ENCODE measurements at regions not wholly inside any gene's neighbourhood (a gene's known extent, or its start where the extent isn't known, plus 50 kb on each side); places are given as distances from the start of the nearest gene placed in this dataset.

GRCh38 chrX:3962511-3963311 lies 249.3 kb upstream of the PRKX start:
- Histone ChIP-seq H3K36me3 (ENCODE audit: insufficient read depth, low read length) (no peaks in the 10 kb centered on the region), H3K27me3 (ENCODE audit: control insufficient read depth in 1 of 2, insufficient read depth in 2 of 2, low read length in 2 of 2) (peaks cover 0 to 7% of the 10 kb centered on the region in 2 experiments), H3K9me3 (ENCODE audit: control insufficient read depth in 1 of 2, insufficient read depth in 1 of 2, low read length in 2 of 2) (no peaks in the 10 kb centered on the region), H3K4me3 (ENCODE audit: low read length) (no peak overlapping the region), H3K27ac (ENCODE audit: low read depth in 1 of 2, low read length in 2 of 2) (no peak overlapping the region), H3K4me1 (ENCODE audit: insufficient read depth, low read length) (no peaks in the 10 kb centered on the region)
- ATAC-seq (ENCODE audit: poor library complexity): no peak
- H3K27ac Mint-ChIP-seq: no peak overlapping the region
- POLR2A ChIA-PET: no interaction called here
- intact Hi-C loops (cut with DNase I, micrococcal nuclease): no loop called here
- H3K4me3 Mint-ChIP-seq: no peak overlapping the region
- no peaks in the 10 kb centered on the region for H3K36me3 Mint-ChIP-seq (ENCODE audit: low read depth)
- H3K4me1 Mint-ChIP-seq (ENCODE audit: low read depth): peaks cover 4% of the 10 kb centered on the region
- TF ChIP-seq CTCF (IDR thresholded peaks at IDR 0.05): peak; percentile 48
- peaks cover 25% of the 10 kb centered on the region for H3K27me3 Mint-ChIP-seq
- H3K9me3 Mint-ChIP-seq: no peaks in the 10 kb centered on the region
- CTCF ChIA-PET: interaction anchor here (0.8 to 1.0 kb wide), 2 partner anchors 11 to 19 kb away, joined by 4 read pairs; no protein-coding TSS in a partner anchor
- DNase-seq: peak in 2 of 14 experiments; percentile 2 to 8

GRCh38 chrX:3960952-3961351 lies 247.5 kb upstream of the PRKX start:
- DNase-seq: no peak
- H3K27ac Mint-ChIP-seq: no peak overlapping the region
- peaks cover 25% of the 10 kb centered on the region for H3K27me3 Mint-ChIP-seq

GRCh38 chrX:3951859-3952258 lies 238.4 kb upstream of the PRKX start:
- Histone ChIP-seq H3K9me3 (ENCODE audit: control insufficient read depth in 1 of 2, insufficient read depth in 1 of 2, low read length in 2 of 2) (no peaks in the 10 kb centered on the region), H3K27ac (ENCODE audit: low read depth in 1 of 2, low read length in 2 of 2) (no peak overlapping the region), H3K4me3 (ENCODE audit: low read length) (no peak overlapping the region), H3K4me1 (ENCODE audit: insufficient read depth, low read length) (no peaks in the 10 kb centered on the region), H3K27me3 (ENCODE audit: control insufficient read depth in 1 of 2, insufficient read depth in 2 of 2, low read length in 2 of 2) (peaks cover 0 to 3% of the 10 kb centered on the region in 2 experiments), H3K36me3 (ENCODE audit: insufficient read depth, low read length) (no peaks in the 10 kb centered on the region)
- peaks cover 5% of the 10 kb centered on the region for H3K27me3 Mint-ChIP-seq
- H3K27ac Mint-ChIP-seq: no peak overlapping the region
- no peaks in the 10 kb centered on the region for H3K9me3 Mint-ChIP-seq
- DNase-seq: no peak
- no peak for TF ChIP-seq CTCF (IDR thresholded peaks at IDR 0.05)
- no peaks in the 10 kb centered on the region for H3K4me1 Mint-ChIP-seq (ENCODE audit: low read depth)
- H3K4me3 Mint-ChIP-seq: no peak overlapping the region
- no peak for ATAC-seq (ENCODE audit: poor library complexity)
- no peaks in the 10 kb centered on the region for H3K36me3 Mint-ChIP-seq (ENCODE audit: low read depth)
- POLR2A ChIA-PET: no interaction called here
- intact Hi-C loops (cut with DNase I, micrococcal nuclease): no loop called here
- CTCF ChIA-PET: interaction anchor here (1.8 kb wide), 1 partner anchor 11 kb away, joined by 4 read pairs; no protein-coding TSS in a partner anchor

More at GRCh38 chrX:3960952-3961351, 247.5 kb upstream of the PRKX start:
- no peak for TF ChIP-seq CTCF (IDR thresholded peaks at IDR 0.05)
- H3K27me3 ChIP-seq (ENCODE audit: control insufficient read depth in 1 of 2, insufficient read depth in 2 of 2, low read length in 2 of 2): peaks cover 0 to 7% of the 10 kb centered on the region in 2 experiments
- intact Hi-C loops (cut with DNase I, micrococcal nuclease): no loop called here
- ATAC-seq (ENCODE audit: poor library complexity): no peak
- no peak overlapping the region for H3K27ac ChIP-seq (ENCODE audit: low read depth in 1 of 2, low read length in 2 of 2)
- Mint-ChIP-seq H3K4me3 (no peak overlapping the region), H3K4me1 (ENCODE audit: low read depth) (peaks cover 4% of the 10 kb centered on the region), H3K36me3 (ENCODE audit: low read depth) (no peaks in the 10 kb centered on the region), H3K9me3 (no peaks in the 10 kb centered on the region)
- H3K9me3 ChIP-seq (ENCODE audit: control insufficient read depth in 1 of 2, insufficient read depth in 1 of 2, low read length in 2 of 2): no peaks in the 10 kb centered on the region
- H3K36me3 ChIP-seq (ENCODE audit: insufficient read depth, low read length): no peaks in the 10 kb centered on the region
- POLR2A ChIA-PET: no interaction called here
- CTCF ChIA-PET: no interaction called here
- H3K4me3 ChIP-seq (ENCODE audit: low read length): no peak overlapping the region
- no peaks in the 10 kb centered on the region for H3K4me1 ChIP-seq (ENCODE audit: insufficient read depth, low read length)

Measured in CD4-positive, alpha-beta T cell (primary cell).